ENCODE measurements at regions not wholly inside any gene's neighbourhood (a gene's known extent, or its start where the extent isn't known, plus 50 kb on each side); places are given as distances from the start of the nearest gene placed in this dataset.

DNA sequence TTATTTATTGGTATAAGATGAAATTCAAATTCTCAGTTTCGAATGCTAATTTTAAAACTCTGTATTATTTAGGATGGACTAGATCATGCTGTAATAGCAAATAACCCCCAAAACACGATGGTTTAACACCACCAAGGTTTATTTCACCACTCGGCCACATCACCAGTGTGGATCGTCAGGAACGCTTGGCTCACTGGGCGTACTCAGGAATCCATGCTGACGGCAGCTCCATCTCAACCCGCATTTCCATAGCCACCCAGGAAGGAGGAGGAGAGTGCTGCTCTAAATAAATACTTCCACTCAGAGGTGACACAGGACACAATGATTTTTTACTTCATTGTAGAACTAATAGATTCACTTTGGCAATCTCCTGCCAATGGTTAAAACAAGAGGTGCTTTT, 347.4 kb downstream of the SH3GL2 start:
- FAIRE-seq (no peak), DNase-seq (ENCODE audit: extremely low read depth in 1 of 4, low spot score in 3 of 4) (no peak), ATAC-seq (no peak)
- ChIA-PET CTCF (ENCODE audit: low intra/inter-chr PET ratio) (no interaction called here), POLR2A (no interaction called here)
- no peaks in the 10 kb centered on the region for H3K4me1 ChIP-seq (replicated peaks in 1 of 2; ENCODE audit: control insufficient read depth in 2 of 2, insufficient read depth in 2 of 2, low read length in 2 of 2)
- H3K27me3 ChIP-seq (ENCODE audit: control insufficient read depth in 2 of 2, insufficient read depth in 2 of 2, low read length in 2 of 2), result no peaks in the 10 kb centered on the region
- H4K20me1 ChIP-seq (replicated peaks; ENCODE audit: control insufficient read depth, insufficient read depth, low read length), result no peaks in the 10 kb centered on the region
- no peaks in the 10 kb centered on the region for H3K9me1 ChIP-seq (ENCODE audit: control insufficient read depth, insufficient read depth, low read length)
- in situ Hi-C loops (cut with MboI), result no loop called here
- H3K4me3 ChIP-seq, result no peak overlapping the region
- no peaks in the 10 kb centered on the region for H3K36me3 ChIP-seq (ENCODE audit: control insufficient read depth, insufficient read depth, low read length)
- H3K79me2 ChIP-seq (ENCODE audit: control insufficient read depth, insufficient read depth, low read length), result no peaks in the 10 kb centered on the region
- no peak overlapping the region for H2AFZ ChIP-seq (ENCODE audit: low read depth, low read length)
- no peak overlapping the region for H3K4me2 ChIP-seq (ENCODE audit: insufficient read depth, low read length)
- intact Hi-C loops (cut with micrococcal nuclease), result no loop called here
- no peak overlapping the region for H3K9ac ChIP-seq (ENCODE audit: insufficient read depth in 1 of 2, low read depth in 2 of 2, low read length in 2 of 2)
- H3K27ac ChIP-seq (ENCODE audit: extremely low read depth, low read depth, low read length), result no peak overlapping the region
- TF ChIP-seq MIER1 (IDR thresholded peaks at IDR 0.05; ENCODE audit: low read depth) (no peak), ZNF140 (CRISPR knock-in tag; IDR thresholded peaks at IDR 0.05) (no peak), ZNF282 (CRISPR knock-in tag; IDR thresholded peaks at IDR 0.05) (no peak), KHSRP (IDR thresholded peaks at IDR 0.05) (no peak), NFYB (IDR thresholded peaks at IDR 0.05; ENCODE audit: extremely low read depth, insufficient read length) (no peak), POLR3G (IDR thresholded peaks at IDR 0.05; ENCODE audit: extremely low read depth, insufficient read length, insufficient replicate concordance) (no peak), BMI1 (IDR thresholded peaks at IDR 0.05; ENCODE audit: low read length) (no peak), SAFB (IDR thresholded peaks at IDR 0.05; ENCODE audit: borderline replicate concordance, low read depth, low read length) (no peak), NR4A1 (CRISPR knock-in tag; IDR thresholded peaks at IDR 0.05) (no peak), NR4A1 (tag; IDR thresholded peaks at IDR 0.05) (no peak)
- TF ChIP-seq, protein P1, sequence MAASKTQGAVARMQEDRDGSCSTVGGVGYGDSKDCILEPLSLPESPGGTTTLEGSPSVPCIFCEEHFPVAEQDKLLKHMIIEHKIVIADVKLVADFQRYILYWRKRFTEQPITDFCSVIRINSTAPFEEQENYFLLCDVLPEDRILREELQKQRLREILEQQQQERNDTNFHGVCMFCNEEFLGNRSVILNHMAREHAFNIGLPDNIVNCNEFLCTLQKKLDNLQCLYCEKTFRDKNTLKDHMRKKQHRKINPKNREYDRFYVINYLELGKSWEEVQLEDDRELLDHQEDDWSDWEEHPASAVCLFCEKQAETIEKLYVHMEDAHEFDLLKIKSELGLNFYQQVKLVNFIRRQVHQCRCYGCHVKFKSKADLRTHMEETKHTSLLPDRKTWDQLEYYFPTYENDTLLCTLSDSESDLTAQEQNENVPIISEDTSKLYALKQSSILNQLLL (CRISPR knock-in tag; IDR thresholded peaks at IDR 0.05; ENCODE audit: borderline replicate concordance), result no peak
- TF ChIP-seq, protein P2, sequence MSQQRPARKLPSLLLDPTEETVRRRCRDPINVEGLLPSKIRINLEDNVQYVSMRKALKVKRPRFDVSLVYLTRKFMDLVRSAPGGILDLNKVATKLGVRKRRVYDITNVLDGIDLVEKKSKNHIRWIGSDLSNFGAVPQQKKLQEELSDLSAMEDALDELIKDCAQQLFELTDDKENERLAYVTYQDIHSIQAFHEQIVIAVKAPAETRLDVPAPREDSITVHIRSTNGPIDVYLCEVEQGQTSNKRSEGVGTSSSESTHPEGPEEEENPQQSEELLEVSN (IDR thresholded peaks at IDR 0.05; ENCODE audit: borderline replicate concordance in 1 of 2, extremely low read depth in 1 of 2, insufficient read depth in 1 of 2, insufficient read length in 1 of 2, low read depth in 1 of 2, low read length in 1 of 2, poor library complexity in 1 of 2, severe bottlenecking in 1 of 2), result no peak
- TF ChIP-seq, protein P3, sequence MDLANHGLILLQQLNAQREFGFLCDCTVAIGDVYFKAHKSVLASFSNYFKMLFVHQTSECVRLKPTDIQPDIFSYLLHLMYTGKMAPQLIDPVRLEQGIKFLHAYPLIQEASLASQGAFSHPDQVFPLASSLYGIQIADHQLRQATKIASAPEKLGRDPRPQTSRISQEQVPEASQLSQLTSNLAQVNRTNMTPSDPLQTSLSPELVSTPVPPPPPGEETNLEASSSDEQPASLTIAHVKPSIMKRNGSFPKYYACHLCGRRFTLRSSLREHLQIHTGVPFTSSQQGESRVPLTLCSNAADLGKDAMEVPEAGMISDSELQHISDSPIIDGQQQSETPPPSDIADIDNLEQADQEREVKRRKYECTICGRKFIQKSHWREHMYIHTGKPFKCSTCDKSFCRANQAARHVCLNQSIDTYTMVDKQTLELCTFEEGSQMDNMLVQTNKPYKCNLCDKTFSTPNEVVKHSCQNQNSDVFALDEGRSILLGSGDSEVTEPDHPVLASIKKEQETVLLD (IDR thresholded peaks at IDR 0.05), result no peak
- TF ChIP-seq, protein P4, sequence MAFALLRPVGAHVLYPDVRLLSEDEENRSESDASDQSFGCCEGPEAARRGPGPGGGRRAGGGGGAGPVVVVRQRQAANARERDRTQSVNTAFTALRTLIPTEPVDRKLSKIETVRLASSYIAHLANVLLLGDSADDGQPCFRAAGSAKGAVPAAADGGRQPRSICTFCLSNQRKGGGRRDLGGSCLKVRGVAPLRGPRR (CRISPR knock-in tag; IDR thresholded peaks at IDR 0.05), result no peak
- TF ChIP-seq, protein P5, sequence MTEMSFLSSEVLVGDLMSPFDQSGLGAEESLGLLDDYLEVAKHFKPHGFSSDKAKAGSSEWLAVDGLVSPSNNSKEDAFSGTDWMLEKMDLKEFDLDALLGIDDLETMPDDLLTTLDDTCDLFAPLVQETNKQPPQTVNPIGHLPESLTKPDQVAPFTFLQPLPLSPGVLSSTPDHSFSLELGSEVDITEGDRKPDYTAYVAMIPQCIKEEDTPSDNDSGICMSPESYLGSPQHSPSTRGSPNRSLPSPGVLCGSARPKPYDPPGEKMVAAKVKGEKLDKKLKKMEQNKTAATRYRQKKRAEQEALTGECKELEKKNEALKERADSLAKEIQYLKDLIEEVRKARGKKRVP (CRISPR knock-in tag; IDR thresholded peaks at IDR 0.05), result no peak
- TF ChIP-seq, protein P6, sequence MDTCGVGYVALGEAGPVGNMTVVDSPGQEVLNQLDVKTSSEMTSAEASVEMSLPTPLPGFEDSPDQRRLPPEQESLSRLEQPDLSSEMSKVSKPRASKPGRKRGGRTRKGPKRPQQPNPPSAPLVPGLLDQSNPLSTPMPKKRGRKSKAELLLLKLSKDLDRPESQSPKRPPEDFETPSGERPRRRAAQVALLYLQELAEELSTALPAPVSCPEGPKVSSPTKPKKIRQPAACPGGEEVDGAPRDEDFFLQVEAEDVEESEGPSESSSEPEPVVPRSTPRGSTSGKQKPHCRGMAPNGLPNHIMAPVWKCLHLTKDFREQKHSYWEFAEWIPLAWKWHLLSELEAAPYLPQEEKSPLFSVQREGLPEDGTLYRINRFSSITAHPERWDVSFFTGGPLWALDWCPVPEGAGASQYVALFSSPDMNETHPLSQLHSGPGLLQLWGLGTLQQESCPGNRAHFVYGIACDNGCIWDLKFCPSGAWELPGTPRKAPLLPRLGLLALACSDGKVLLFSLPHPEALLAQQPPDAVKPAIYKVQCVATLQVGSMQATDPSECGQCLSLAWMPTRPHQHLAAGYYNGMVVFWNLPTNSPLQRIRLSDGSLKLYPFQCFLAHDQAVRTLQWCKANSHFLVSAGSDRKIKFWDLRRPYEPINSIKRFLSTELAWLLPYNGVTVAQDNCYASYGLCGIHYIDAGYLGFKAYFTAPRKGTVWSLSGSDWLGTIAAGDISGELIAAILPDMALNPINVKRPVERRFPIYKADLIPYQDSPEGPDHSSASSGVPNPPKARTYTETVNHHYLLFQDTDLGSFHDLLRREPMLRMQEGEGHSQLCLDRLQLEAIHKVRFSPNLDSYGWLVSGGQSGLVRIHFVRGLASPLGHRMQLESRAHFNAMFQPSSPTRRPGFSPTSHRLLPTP (IDR thresholded peaks at IDR 0.05; ENCODE audit: borderline replicate concordance, extremely low read depth, insufficient read length), result no peak
- no peaks in the 10 kb centered on the region for H3K9me3 ChIP-seq (replicated peaks; ENCODE audit: control insufficient read depth, insufficient read depth, low read depth, low read length)
- no TSS peak for BruUV-seq (replicated peaks)
- WGBS (ENCODE audit: insufficient coverage, low coverage, missing lambda C conversion rate), result 2% methylated on average over 8 of the region's 8 CpGs

All from K562 (cell line).